Stimulated activated CD4-positive, alpha-beta T cell treated with anti-CD3 and anti-CD28 coated beads, Interleukin-2, amount 100 ng/mL, for 48 hours (primary cell): ENCODE measurements at regions not wholly inside any gene's neighbourhood (a gene's known extent, or its start where the extent isn't known, plus 50 kb on each side); places are given as distances from the start of the nearest gene placed in this dataset.
A peak's percentile ranks its signal among the peaks of the same experiment; 100 is the strongest.

ENCODE experiments used
- DNase-seq, 2 donors: peaks; one replicate each; pipeline ENCODE4 v3.0.0-alpha.2; 2020

DNA sequence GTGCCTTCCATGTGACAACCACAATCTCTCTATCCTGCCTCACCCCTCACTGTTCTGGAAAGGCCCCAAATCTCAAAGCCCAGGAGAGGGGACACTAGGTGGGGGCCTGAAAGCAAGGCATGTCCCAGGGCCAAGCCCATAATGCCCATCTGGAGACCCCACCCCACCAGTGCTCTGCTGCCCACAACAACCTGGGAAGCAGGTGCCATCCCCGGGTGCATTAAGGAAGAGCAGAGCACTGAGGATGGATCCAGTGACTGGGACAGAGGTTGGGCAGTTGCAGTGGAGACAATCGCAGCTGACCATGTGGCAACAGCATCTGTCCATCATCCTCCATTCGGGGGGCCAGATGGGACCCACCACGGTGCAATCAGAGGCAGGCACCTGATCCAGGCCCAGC lies 106.2 kb upstream of the PRR20G start:
- no peak for DNase-seq

DNA sequence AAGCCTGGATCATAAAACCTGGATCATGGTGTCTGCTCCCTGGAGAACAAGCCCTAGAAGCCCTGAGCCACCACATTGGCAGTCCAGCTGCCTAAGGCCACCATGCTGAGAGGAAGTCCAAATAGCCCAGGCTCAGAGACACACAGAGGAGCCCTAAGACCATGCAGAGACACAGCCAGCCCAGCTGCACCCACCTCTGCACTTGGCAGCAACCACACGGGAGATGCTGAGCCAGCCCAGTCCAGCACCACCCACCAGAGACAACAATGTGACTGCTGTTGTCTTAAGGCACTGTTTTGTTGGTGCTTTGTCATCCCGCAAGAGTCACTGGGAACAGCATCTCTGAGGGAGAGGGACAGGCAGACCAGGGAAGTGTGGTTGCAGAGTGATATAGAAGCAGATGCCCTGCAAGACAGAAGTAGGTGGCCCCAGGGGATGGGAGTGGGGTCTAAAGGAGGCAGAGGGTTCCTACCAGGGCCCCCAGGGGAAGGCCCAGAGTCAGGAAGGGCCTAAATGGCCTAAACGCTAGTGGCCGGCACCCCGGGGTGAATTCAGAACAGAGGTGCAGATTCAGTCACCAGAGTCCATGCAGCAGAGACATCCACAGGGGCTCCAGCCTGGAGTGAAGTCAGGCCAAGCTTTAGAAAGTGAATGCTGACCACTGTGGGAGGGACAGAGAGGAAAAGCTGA lies 105.4 kb upstream of the PRR20G start:
- DNase-seq: no peak

DNA sequence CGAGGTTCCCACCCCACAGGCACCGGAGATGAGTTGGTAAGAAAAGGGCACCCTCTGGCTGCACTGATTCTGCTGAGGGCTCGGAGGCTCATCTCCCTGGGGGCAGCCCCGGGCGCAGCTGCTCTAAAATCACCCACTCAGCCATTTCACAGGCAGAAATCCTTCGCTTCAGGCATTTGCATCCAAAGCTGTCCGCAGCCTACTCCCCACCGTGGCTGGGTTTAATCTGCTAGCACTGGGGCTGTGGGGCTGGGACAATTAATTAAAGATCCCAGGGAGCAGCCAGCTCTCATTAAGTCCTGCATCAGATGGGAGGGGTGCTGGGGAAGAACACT lies 104.3 kb upstream of the PRR20G start:
- no peak for DNase-seq

DNA sequence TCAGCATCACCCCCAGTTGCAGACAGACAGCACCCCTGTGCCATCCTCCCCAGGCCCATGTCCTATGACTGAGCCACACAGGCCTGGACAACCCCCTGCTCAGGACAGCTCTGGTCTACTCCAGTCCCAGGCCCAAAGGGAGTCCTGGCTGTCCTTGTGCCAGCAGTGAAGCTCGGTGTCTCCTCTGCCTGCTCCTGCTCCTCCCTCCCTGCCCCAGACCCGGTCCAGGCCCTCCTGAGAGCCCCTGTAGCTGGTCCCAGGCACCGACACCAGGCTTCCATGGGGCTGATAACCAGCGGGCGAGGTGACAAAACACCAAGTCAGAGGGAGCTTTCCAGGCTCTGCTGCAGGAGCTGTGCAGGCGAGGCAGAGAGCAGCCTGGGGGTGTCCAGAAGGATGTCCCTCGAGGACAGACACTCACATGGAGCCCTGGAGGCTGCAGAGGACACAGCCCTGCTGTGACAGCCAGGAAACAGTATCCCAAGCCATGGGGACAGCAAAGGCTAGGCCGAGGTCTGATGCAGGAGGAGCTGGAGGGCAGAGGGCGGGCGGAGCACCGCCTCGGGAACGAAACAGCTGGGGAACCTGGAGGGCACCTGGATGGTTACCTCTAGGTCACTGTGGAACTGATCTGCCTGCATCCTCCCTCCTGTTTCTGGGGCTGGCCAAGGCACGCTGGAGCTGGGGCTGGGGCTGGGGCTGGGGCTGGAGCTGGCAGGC lies 103.8 kb upstream of the PRR20G start:
- no peak for DNase-seq

DNA sequence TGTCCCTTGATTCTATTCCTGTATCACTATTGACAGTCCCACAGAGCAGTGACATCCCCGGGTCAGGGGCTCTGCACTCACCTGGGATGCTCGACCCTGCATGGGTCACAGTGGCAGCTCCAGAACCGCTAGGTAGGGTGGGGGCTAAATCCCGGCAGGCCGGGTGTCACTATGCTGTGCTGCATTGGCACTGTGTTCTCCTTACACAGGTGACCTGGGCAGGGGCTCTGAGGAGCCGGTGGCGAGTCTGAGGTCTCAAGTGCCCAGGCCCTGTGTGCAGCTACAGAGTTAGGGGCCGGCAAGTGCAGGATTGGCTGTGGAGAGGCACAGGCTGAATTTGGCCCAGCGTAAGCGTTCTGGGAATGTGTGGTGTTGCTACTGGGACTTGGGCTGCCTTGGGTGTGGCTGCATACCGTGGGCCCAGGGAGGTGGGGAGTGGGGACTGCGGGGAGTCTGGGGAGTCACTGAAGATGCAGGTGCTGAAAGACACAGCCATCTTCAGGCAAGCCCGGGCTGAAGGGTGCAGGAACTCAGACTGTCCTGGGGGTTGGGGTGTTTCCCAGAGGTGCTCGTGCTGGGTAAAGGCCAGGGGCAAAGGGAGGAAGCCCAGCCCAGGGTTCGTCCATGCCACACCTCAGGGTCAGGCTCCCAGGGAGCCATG lies 102.6 kb upstream of the PRR20G start:
- DNase-seq: no peak

DNA sequence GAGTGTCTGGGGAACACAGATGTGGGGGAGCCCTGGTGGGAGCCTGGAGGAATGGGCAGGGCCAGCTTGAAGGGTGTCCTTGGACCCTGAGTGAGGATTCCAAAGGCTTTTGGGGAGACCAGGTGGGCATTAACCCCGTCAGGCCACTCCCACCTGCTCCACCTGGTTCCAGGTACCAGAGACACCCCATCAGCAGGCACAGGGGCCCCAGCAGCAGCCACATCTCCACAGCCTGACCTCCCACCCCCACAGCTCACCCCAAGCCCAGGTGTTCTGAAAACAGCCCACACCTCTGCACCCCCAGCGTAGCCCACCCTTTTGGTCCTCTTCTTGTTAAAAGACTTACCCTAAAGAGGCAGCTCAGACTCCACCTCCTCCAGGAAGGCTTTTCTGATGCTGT lies 102.1 kb upstream of the PRR20G start:
- no peak for DNase-seq

DNA sequence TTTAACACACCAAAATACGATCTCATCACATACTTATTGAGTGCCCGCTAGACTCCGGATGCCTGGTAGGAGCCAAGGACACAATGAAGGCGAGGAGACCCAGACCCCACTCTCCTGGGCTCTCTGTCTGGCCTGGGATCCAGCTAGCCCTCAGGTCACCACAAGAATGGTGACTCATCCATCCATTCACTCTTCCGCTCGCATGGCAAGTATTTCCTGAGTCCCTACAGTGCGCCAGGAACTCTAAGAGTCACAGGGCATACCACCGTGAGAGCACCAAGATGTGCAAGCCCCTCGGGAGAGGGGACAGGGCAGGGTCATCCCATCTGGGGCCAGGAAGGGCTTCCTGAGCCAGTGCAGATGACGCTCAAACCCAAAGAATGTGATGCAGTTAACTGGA lies 101.6 kb upstream of the PRR20G start:
- DNase-seq: no peak

DNA sequence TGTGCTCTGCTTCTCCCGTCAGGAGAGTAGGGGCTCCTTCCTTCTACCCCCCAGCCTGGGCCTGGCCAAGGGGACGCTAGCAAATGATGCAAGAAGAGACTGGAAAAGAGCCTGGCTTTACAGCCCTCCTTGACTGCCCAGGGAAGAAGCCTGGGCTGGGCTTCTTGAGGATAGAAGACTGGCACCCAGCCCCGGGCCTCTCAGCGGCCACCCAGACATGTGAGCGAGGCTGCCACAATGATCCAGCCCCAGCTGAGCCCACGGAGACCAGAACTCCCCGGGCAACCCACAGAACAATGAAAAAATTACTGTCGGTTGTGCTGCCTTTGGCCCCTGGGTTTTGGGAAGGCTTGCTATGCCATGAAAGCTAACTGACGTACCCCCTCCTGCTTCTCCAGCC lies 100.6 kb upstream of the PRR20G start:
- no peak for DNase-seq

DNA sequence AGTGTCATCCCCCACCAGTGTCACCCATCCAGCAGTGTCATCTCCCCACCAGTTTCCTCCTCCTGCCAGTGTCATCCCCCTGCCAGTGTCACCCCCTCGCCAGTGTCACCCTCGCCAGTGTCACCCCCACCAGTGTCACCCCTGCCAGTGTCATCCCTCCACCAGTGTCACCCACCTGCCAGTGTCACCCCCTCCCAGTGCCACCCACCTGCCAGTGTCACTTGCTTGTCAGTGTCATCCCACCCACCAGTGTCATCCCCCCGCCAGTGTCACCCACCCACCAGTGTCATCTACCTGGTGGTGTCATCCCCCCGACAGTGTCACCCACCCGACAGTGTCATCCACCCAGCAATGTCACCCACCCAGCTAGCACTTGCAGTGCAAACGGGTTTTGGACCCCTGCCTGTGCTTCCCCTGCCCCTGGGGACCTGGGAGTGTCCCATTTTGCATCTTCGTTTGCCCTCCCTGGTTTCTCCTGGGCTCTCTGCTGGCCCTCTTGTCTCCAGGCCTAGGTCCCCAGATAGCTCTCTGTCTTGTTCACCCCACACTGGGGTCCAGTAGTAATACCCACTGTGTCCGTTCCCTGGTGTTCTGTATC lies 99.8 kb upstream of the PRR20G start:
- DNase-seq: no peak

DNA sequence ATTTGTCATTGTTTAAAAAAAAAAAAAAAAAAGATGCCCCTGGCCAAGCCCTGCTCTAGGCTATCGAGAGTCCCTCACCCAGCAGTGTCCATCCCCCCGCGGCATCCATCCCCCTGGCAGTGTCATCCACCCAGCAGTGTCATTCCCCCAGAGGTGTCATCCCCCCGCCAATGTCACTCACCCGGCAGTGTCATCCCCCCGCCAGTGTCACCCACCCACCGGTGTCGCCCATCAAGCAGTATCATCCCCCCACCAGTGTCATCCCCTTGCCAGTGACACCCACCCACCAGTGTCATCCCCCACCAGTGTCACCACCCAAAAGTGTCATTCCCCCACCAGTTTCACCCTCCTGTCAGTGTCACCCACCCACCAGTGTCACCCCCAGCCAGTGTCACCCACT lies 99.3 kb upstream of the PRR20G start:
- no peak for DNase-seq

DNA sequence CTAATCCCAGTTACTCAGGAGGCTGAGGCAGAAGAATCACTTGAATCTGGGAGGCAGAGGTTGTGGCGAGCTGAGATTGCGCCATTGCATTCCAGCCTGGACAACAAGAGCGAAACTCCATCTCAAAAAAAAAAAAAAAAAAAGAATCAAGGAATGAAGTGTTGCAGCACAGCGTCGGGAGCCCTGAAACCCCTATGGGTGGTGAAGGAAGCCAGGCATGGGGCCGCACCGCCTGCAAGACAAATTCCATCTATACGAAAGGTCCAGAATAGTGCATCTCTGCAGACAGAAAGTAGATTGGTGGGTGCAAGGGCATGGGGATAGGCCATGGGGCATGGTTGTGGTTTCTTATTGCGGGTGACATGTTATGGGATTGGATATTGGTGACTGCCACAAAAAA lies 98.6 kb upstream of the PRR20G start:
- no peak for DNase-seq

DNA sequence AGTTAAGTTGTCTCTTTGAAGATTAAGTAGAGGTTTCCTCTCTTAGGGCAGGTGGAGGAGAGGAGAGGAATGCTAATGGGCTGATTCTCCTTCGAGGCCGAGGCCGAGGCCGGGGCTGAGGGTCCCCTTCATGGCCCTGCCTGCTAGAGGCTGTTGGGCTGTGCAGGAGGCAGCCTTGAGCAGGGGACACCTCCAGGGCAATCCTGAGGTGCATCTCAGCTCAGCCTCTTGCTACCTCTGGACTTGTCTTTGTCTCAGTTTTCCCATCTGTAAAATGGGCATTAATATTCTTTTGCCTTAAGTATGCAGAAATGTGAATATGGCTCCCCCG lies 97.7 kb upstream of the PRR20G start:
- no peak for DNase-seq

DNA sequence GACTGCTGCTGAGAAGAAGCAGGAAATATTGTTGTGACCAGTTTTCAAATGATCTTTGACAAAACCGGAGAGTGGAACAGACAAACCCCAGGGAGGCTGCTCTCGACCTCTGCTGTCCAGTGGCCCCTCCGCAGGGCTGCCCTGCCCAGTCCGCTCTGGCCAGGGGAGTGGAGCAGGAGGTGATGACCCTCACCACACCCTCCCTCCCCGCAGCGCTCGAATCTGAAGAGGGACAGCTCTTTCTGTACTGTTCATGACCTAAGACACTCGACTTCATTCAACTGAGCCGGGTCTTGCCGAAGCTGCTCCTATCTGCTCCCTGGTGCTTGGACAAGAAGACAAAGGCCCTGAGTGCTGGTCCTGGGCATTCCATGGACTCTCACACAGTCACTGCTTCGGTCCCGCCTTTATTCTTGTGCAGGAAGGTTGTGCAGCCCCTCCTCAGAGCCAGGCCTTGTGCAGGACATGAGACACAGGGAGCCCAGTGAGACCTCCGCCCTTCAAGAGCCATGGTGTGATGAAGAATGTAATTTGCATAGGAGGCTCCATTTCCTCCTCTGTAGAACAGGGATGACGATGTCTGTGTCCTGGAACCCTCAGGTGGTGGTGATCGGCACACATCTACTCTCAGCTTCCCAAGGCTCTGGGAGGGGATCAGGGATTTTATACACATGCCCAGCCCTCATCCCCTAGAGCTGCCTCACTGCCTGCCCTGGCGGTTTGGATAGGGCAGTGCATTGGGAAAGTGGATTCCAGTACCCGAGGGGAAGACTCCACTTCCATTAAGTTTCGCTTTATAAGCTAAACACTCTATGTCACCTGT lies 97.1 kb upstream of the PRR20G start:
- DNase-seq: no peak

DNA sequence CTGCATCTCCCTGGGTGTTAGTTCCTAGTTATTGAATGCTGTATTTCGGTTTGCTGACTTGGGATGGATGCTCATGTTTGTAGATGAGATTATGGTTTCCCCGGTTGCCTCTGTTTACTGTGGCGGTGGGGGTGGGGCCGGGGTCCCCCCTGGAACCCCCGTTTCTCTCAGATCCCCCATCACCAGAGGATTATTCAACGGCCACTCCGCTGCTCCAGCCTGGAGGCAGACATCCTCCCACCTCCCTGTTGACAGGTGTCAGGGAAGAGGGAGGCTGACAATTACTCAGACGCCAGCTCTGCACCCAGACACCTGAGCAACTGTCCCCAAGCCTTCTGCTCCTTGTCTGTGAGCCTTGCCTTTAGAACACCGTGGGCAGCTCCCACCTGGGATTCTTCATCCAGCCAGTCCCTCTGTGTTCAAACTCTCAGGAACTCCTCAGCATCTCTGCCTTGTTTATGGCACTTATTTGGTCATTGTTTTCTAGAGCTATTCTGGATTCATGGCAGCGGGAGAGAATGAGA lies 95.9 kb upstream of the PRR20G start:
- no peak for DNase-seq

DNA sequence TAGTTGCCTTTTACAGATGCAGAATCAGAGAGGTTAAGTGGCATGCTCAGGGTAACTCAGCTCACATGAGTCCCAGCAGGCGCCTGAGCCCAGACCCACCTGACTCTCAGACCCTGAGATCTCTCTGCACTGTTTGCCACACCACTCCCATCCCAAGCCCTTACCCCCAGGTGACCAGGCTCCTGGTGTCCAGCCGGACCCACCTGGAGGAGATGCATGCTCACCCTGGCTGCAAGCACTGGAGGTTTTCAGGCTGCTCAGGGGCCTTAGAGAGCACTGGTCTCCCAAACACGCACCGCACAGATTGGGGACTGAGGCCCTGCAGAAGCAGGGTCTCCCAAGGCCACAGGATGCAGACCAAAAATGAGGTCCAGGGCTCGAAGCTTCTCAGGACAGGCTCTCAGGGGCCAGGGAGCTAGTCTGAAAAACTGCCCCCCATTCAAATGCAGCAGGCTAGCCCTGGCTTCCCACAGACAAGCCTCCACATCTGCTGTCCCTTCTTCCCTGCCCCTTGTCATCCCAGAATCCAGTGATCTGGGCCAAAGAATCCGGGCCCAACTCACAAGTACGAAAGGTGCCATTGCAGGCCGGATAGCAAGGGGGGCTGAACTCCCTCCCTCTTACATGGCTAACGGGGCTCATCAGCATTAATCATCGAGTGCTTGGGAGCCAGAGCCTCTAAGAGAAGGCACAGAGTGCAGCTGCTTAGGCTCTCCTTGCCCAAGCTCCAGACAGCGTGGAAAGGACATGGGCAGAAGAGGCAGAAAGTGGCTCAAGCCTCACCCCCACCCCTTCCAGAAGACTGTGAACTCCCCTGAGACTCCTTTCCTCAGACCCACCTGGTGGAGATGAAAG lies 90.2 kb upstream of the PRR20G start:
- DNase-seq: no peak

DNA sequence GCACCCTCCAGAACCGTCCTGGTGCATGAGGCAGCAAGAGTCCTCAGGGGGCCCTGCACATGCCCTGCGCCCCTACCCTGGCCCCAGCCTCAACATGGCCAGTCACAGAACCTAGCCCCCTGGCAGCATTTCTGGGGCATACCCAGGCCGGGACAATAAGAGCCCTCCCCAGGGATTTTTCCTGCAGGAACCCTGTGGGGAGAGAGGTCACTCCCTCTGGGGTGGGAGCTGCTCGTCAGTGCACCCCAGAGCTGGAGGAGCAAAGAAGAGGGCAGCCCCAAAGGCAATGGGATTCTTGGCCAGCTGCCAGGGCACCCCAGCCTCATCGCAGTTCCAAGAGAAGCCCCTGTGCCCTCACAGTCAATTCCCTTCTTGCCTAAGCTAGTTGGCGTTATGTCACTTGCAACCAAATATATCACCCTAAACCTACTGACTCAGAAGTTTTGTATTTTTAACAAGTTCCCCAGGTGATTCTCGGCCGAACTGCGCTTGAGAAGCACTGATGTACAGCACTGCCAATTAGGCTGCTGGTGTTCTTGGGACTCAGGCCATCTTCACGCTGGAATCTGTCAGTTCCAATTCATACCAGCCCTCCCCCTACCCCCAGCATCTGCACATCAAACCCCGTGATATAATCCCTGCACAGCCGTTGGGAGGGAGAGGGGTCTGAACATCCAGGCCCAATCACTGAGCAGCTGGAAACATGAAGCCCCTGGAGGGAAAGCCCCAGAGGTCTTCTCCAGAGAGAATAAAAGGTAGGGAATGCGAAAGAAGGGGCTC lies 87.5 kb upstream of the PRR20G start:
- no peak for DNase-seq

DNA sequence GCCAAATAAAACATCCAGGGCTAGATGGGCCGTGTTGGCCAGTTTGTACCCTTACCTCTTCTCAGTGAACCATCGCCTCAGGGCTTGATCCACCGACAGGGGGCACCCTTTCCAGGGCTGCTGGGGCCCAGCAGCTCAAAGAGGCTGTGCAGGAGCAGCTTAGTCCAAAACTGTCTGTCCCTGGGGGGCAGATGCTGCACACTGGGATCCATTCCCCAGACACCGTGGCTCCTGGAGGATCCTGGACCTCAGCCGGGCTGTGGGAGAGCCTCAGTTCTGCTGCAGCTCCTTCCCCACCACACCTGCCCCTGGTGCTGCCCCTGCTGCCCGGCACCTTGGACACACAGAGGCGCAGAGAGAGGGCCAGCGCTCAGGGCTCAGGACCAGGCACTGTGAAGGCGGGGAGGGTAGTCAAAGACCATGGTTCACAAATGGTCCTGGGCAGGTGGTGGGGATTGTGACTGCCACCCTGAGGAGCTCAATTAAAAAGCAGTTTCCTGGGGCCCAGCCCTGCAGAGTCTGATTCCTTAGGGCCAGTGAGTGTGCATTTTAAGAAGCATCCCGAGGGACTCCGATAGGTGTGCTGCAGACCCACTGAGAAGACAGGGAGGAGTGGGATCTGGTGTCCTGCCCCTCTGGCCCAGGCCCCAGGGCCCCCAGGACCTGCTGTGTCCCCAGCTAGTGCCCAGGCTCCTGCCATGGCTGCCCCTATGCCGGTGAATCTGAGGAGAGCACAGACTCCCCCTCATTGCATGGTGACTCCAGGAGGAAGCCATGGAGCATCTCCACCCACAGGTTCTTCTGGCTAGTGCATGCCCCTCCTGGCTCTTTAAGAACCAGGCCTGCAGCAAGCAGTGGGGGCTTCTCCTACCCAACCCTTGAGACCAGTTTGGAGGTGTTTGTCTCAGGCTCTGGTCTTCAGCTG lies 86.5 kb upstream of the PRR20G start:
- DNase-seq: peak; percentile 13 to 27

DNA sequence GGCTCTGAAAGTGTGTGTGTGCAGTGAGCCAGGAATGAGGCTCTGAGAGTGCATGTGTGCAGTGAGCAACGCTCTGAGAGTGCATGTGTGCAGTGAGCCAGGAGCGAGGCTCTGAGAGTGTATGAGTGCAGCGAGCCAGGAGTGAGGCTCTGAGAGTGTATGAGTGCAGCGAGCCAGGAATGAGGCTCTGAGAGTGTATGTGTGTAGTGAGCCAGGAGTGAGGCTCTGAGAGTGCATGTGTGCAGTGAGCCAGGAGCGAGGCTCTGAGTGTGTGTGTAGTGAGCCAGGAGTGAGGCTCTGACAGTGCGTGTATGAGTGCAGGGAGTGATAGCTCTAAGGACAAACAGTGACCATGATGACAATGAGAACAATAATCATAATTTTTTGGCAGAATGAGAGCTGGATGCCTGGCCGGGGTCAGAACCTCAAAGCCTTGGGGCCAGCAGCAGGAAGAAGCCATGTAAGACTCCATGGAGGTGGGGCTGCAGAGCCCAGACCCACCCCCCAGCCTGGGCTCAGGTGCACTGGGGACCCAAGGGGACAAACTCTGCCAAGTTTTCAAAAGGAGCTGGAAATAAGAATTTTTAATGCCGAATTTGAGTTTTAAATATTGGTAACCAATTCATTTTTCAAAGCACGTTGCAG lies 85.7 kb upstream of the PRR20G start:
- DNase-seq: no peak

DNA sequence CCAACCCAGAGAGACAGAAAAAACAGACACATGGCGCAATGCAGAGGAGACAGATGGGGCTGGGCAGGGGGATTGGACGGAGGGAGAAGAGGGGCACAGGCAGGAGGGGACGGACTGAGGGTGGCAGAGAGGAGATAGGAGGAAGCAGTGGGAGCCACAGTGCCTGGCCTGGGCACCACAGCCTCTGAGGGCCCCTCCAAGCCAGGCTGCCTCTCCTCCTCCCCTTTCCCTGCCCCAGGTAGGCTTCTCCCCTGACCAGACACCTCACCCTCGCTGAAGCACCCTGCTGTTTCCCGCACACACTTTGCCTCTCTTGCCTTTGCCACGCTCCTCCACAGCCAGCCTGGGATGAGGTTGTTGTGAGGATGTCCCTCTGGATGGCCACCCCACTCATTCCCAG lies 84.0 kb upstream of the PRR20G start:
- no peak for DNase-seq

DNA sequence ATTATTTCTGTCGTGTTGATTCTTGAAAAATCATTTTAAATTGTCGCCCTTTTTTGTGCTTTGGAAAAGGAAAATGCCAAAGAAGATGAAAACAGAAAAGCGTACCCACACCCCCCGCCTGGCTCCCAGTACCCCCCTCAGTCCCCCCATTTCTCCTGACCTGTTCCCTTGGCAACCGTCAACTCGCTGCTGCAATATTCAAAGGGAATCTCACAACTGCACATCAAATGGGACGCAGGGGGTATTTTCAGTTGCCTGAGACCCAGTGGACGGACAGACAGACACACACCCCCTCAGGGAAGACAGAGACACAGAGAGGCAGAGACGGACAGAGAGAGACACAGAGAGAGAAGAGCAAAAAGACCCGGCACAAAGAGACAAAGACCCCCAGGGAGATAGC lies 83.5 kb upstream of the PRR20G start:
- no peak for DNase-seq
